ENCODE measurements at regions not wholly inside any gene's neighbourhood (a gene's known extent, or its start where the extent isn't known, plus 50 kb on each side); places are given as distances from the start of the nearest gene placed in this dataset.

- Mint-ChIP-seq H3K4me3 (no peak overlapping the region), H3K36me3 (ENCODE audit: low read depth) (no peaks in the 10 kb centered on the region), H3K4me1 (ENCODE audit: low read depth) (no peaks in the 10 kb centered on the region), H3K27me3 (no peaks in the 10 kb centered on the region), H3K9me3 (peaks cover 10% of the 10 kb centered on the region), H3K27ac (no peak overlapping the region)
Observed at GRCh38 chr11:97854357-97854756, 1166.4 kb upstream of the CNTN5 start.

- Mint-ChIP-seq H3K4me1 (ENCODE audit: low read depth) (no peaks in the 10 kb centered on the region), H3K9me3 (peaks cover 11% of the 10 kb centered on the region), H3K27me3 (no peaks in the 10 kb centered on the region), H3K4me3 (no peak overlapping the region), H3K36me3 (ENCODE audit: low read depth) (no peaks in the 10 kb centered on the region), H3K27ac (no peak overlapping the region)
Observed at GRCh38 chr11:97854877-97855276, 1165.9 kb upstream of the CNTN5 start.

GRCh38 chr11:97856666-97857065 is 1164.1 kb upstream of the CNTN5 start:
- Mint-ChIP-seq H3K27me3 (no peaks in the 10 kb centered on the region), H3K27ac (no peak overlapping the region), H3K9me3 (peaks cover 11% of the 10 kb centered on the region), H3K36me3 (ENCODE audit: low read depth) (no peaks in the 10 kb centered on the region), H3K4me3 (no peak overlapping the region), H3K4me1 (ENCODE audit: low read depth) (no peaks in the 10 kb centered on the region)

- Mint-ChIP-seq H3K9me3 (peaks cover 15% of the 10 kb centered on the region), H3K27me3 (no peaks in the 10 kb centered on the region), H3K36me3 (ENCODE audit: low read depth) (no peaks in the 10 kb centered on the region), H3K27ac (no peak overlapping the region), H3K4me3 (no peak overlapping the region), H3K4me1 (ENCODE audit: low read depth) (no peaks in the 10 kb centered on the region)
Observed at GRCh38 chr11:97860237-97860636, 1160.5 kb upstream of the CNTN5 start.

GRCh38 chr11:97862021-97862420 is 1158.7 kb upstream of the CNTN5 start:
- peaks cover 15% of the 10 kb centered on the region for H3K9me3 Mint-ChIP-seq
- no peaks in the 10 kb centered on the region for H3K27me3 Mint-ChIP-seq
- H3K4me1 Mint-ChIP-seq (ENCODE audit: low read depth): no peaks in the 10 kb centered on the region
- H3K36me3 Mint-ChIP-seq (ENCODE audit: low read depth): no peaks in the 10 kb centered on the region
- H3K27ac Mint-ChIP-seq: no peak overlapping the region
- H3K4me3 Mint-ChIP-seq: no peak overlapping the region

- Mint-ChIP-seq H3K4me3 (no peak overlapping the region), H3K4me1 (ENCODE audit: low read depth) (no peaks in the 10 kb centered on the region), H3K27me3 (no peaks in the 10 kb centered on the region), H3K9me3 (peaks cover 12% of the 10 kb centered on the region), H3K36me3 (ENCODE audit: low read depth) (no peaks in the 10 kb centered on the region), H3K27ac (no peak overlapping the region)
Observed at GRCh38 chr11:97865424-97866012, 1155.2 kb upstream of the CNTN5 start.

- Mint-ChIP-seq H3K27me3 (no peaks in the 10 kb centered on the region), H3K4me3 (no peak overlapping the region), H3K4me1 (ENCODE audit: low read depth) (no peaks in the 10 kb centered on the region), H3K27ac (no peak overlapping the region), H3K9me3 (peaks cover 13% of the 10 kb centered on the region), H3K36me3 (ENCODE audit: low read depth) (no peaks in the 10 kb centered on the region)
Observed at GRCh38 chr11:97871816-97872215, 1148.9 kb upstream of the CNTN5 start.

GRCh38 chr11:97880209-97880608 is 1140.5 kb upstream of the CNTN5 start:
- Mint-ChIP-seq H3K9me3 (peaks cover 6% of the 10 kb centered on the region), H3K4me1 (ENCODE audit: low read depth) (no peaks in the 10 kb centered on the region), H3K36me3 (ENCODE audit: low read depth) (no peaks in the 10 kb centered on the region), H3K27me3 (no peaks in the 10 kb centered on the region), H3K27ac (no peak overlapping the region), H3K4me3 (no peak overlapping the region)

- Mint-ChIP-seq H3K4me3 (no peak overlapping the region), H3K27me3 (no peaks in the 10 kb centered on the region), H3K9me3 (peaks cover 6% of the 10 kb centered on the region), H3K36me3 (ENCODE audit: low read depth) (no peaks in the 10 kb centered on the region), H3K27ac (no peak overlapping the region), H3K4me1 (ENCODE audit: low read depth) (no peaks in the 10 kb centered on the region)
Observed at GRCh38 chr11:97883086-97883485, 1137.7 kb upstream of the CNTN5 start.

- Mint-ChIP-seq H3K9me3 (peaks cover 8% of the 10 kb centered on the region), H3K27me3 (no peaks in the 10 kb centered on the region), H3K4me3 (no peak overlapping the region), H3K36me3 (ENCODE audit: low read depth) (no peaks in the 10 kb centered on the region), H3K4me1 (ENCODE audit: low read depth) (no peaks in the 10 kb centered on the region), H3K27ac (no peak overlapping the region)
Observed at GRCh38 chr11:97888641-97889040, 1132.1 kb upstream of the CNTN5 start.

GRCh38 chr11:97890466-97890865 is 1130.3 kb upstream of the CNTN5 start:
- no peaks in the 10 kb centered on the region for H3K27me3 Mint-ChIP-seq
- peaks cover 4% of the 10 kb centered on the region for H3K9me3 Mint-ChIP-seq
- H3K27ac Mint-ChIP-seq: no peak overlapping the region
- H3K4me3 Mint-ChIP-seq: no peak overlapping the region
- no peaks in the 10 kb centered on the region for H3K4me1 Mint-ChIP-seq (ENCODE audit: low read depth)
- no peaks in the 10 kb centered on the region for H3K36me3 Mint-ChIP-seq (ENCODE audit: low read depth)

GRCh38 chr11:97893612-97894011 is 1127.1 kb upstream of the CNTN5 start:
- Mint-ChIP-seq H3K4me3 (no peak overlapping the region), H3K27ac (no peak overlapping the region), H3K36me3 (ENCODE audit: low read depth) (no peaks in the 10 kb centered on the region), H3K9me3 (peaks cover 7% of the 10 kb centered on the region), H3K27me3 (no peaks in the 10 kb centered on the region), H3K4me1 (ENCODE audit: low read depth) (no peaks in the 10 kb centered on the region)

GRCh38 chr11:97894978-97895377 is 1125.8 kb upstream of the CNTN5 start:
- Mint-ChIP-seq H3K27me3 (no peaks in the 10 kb centered on the region), H3K4me1 (ENCODE audit: low read depth) (no peaks in the 10 kb centered on the region), H3K4me3 (no peak overlapping the region), H3K27ac (no peak overlapping the region), H3K36me3 (ENCODE audit: low read depth) (no peaks in the 10 kb centered on the region), H3K9me3 (peaks cover 7% of the 10 kb centered on the region)

GRCh38 chr11:97895572-97895971 is 1125.2 kb upstream of the CNTN5 start:
- H3K27ac Mint-ChIP-seq: no peak overlapping the region
- H3K27me3 Mint-ChIP-seq: no peaks in the 10 kb centered on the region
- H3K36me3 Mint-ChIP-seq (ENCODE audit: low read depth): no peaks in the 10 kb centered on the region
- no peak overlapping the region for H3K4me3 Mint-ChIP-seq
- H3K4me1 Mint-ChIP-seq (ENCODE audit: low read depth): no peaks in the 10 kb centered on the region
- peaks cover 5% of the 10 kb centered on the region for H3K9me3 Mint-ChIP-seq

- H3K36me3 Mint-ChIP-seq (ENCODE audit: low read depth): no peaks in the 10 kb centered on the region
- no peak overlapping the region for H3K27ac Mint-ChIP-seq
- H3K27me3 Mint-ChIP-seq: no peaks in the 10 kb centered on the region
- H3K4me1 Mint-ChIP-seq (ENCODE audit: low read depth): no peaks in the 10 kb centered on the region
- H3K9me3 Mint-ChIP-seq: peaks cover 15% of the 10 kb centered on the region
- H3K4me3 Mint-ChIP-seq: no peak overlapping the region
Observed at GRCh38 chr11:97902828-97903227, 1117.9 kb upstream of the CNTN5 start.

GRCh38 chr11:97905101-97905500 is 1115.6 kb upstream of the CNTN5 start:
- Mint-ChIP-seq H3K9me3 (peaks cover 10% of the 10 kb centered on the region), H3K36me3 (ENCODE audit: low read depth) (no peaks in the 10 kb centered on the region), H3K27ac (no peak overlapping the region), H3K4me1 (ENCODE audit: low read depth) (no peaks in the 10 kb centered on the region), H3K27me3 (no peaks in the 10 kb centered on the region), H3K4me3 (no peak overlapping the region)
